IPS-NIHi7 (cell line): ENCODE measurements at regions not wholly inside any gene's neighbourhood (a gene's known extent, or its start where the extent isn't known, plus 50 kb on each side); places are given as distances from the start of the nearest gene placed in this dataset.

Experiments
- DNase-seq: peaks from one replicate; pipeline ENCODE4 v3.0.0; 2012; ENCODE audit warnings: mixed read lengths; ENCODE audit errors: extremely low spot score

- no peak for DNase-seq
These were observed 819.3 kb upstream of the CELF2 start for GRCh38 chr10:10198363-10198762.

- no peak for DNase-seq
These were observed 813.3 kb upstream of the CELF2 start for GRCh38 chr10:10204415-10204814.

- no peak for DNase-seq
These were observed 811.8 kb upstream of the CELF2 start for GRCh38 chr10:10205906-10206305.

GRCh38 chr10:10207538-10207937 lies 810.1 kb upstream of the CELF2 start:
- DNase-seq, result no peak

- no peak for DNase-seq
These were observed 809.5 kb upstream of the CELF2 start for GRCh38 chr10:10208196-10208595.

GRCh38 chr10:10209167-10209566 lies 808.5 kb upstream of the CELF2 start:
- DNase-seq, result no peak

GRCh38 chr10:10211409-10211808 lies 806.3 kb upstream of the CELF2 start:
- no peak for DNase-seq

GRCh38 chr10:10213237-10213636 lies 804.4 kb upstream of the CELF2 start:
- no peak for DNase-seq

GRCh38 chr10:10222304-10222841 lies 795.3 kb upstream of the CELF2 start:
- DNase-seq, result no peak

- no peak for DNase-seq
These were observed 794.5 kb upstream of the CELF2 start for GRCh38 chr10:10223131-10223530.

GRCh38 chr10:10225136-10225676 lies 792.5 kb upstream of the CELF2 start:
- DNase-seq, result no peak

GRCh38 chr10:10233229-10233628 lies 784.4 kb upstream of the CELF2 start:
- no peak for DNase-seq

GRCh38 chr10:10235003-10235402 lies 782.7 kb upstream of the CELF2 start:
- no peak for DNase-seq

GRCh38 chr10:10247585-10247984 lies 770.1 kb upstream of the CELF2 start:
- DNase-seq, result no peak

GRCh38 chr10:10256860-10257259 lies 760.8 kb upstream of the CELF2 start:
- no peak for DNase-seq

GRCh38 chr10:10259013-10259412 lies 758.7 kb upstream of the CELF2 start:
- no peak for DNase-seq

GRCh38 chr10:10270126-10271050 lies 747.3 kb upstream of the CELF2 start:
- DNase-seq, result no peak

GRCh38 chr10:10271639-10272192 lies 746.0 kb upstream of the CELF2 start:
- DNase-seq, result no peak

- DNase-seq, result no peak
These were observed 744.0 kb upstream of the CELF2 start for GRCh38 chr10:10273661-10274060.

- no peak for DNase-seq
These were observed 737.8 kb upstream of the CELF2 start for GRCh38 chr10:10279906-10280305.

- no peak for DNase-seq
These were observed 725.2 kb upstream of the CELF2 start for GRCh38 chr10:10292501-10292900.

- no peak for DNase-seq
These were observed 724.6 kb upstream of the CELF2 start for GRCh38 chr10:10293041-10293440.

- peak; percentile 72 for DNase-seq
These were observed 724.2 kb upstream of the CELF2 start for GRCh38 chr10:10293481-10293951.
